GM19468 (cell line): ENCODE measurements at regions not wholly inside any gene's neighbourhood (a gene's known extent, or its start where the extent isn't known, plus 50 kb on each side); places are given as distances from the start of the nearest gene placed in this dataset.

Experiments used
- ATAC-seq: cut with Tn5 transposase; IDR thresholded peaks from one replicate; pipeline ENCODE4 v1.9.1; 2021; ENCODE audit warnings: mild to moderate bottlenecking, moderate library complexity, moderate number of reproducible peaks; ENCODE audit not compliant: unreplicated experiment; ENCODE audit errors: extremely low read depth

GRCh38 chr12:85504164-85504563 lies 224.1 kb downstream of the ALX1 start:
- ATAC-seq: no peak

- no peak for ATAC-seq
These were observed 224.6 kb downstream of the ALX1 start for GRCh38 chr12:85504624-85505023.

- no peak for ATAC-seq
These were observed 227.4 kb downstream of the ALX1 start for GRCh38 chr12:85507456-85507855.

GRCh38 chr12:85509081-85509856 lies 229.2 kb downstream of the ALX1 start:
- no peak for ATAC-seq

GRCh38 chr12:85509857-85510256 lies 229.8 kb downstream of the ALX1 start:
- peak; percentile 90 for ATAC-seq

GRCh38 chr12:85516039-85516438 lies 236.0 kb downstream of the ALX1 start:
- ATAC-seq: no peak

GRCh38 chr12:85516667-85517325 lies 236.8 kb downstream of the ALX1 start:
- no peak for ATAC-seq

GRCh38 chr12:85519163-85519562 lies 239.1 kb downstream of the ALX1 start:
- ATAC-seq: no peak

GRCh38 chr12:85523197-85523596 lies 243.2 kb downstream of the ALX1 start:
- ATAC-seq: no peak

GRCh38 chr12:85527192-85527591 lies 247.2 kb downstream of the ALX1 start:
- peak; percentile 53 for ATAC-seq

GRCh38 chr12:85529896-85530295 lies 249.9 kb downstream of the ALX1 start:
- ATAC-seq: no peak

- no peak for ATAC-seq
These were observed 250.4 kb downstream of the ALX1 start for GRCh38 chr12:85530456-85530855.

- peak; percentile 94 for ATAC-seq
These were observed 251.3 kb downstream of the ALX1 start for GRCh38 chr12:85531341-85531740.

GRCh38 chr12:85549640-85550039 lies 269.6 kb downstream of the ALX1 start:
- ATAC-seq: no peak

- ATAC-seq: no peak
These were observed 270.9 kb downstream of the ALX1 start for GRCh38 chr12:85550924-85551323.

GRCh38 chr12:85552461-85552860 lies 272.4 kb downstream of the ALX1 start:
- no peak for ATAC-seq

- no peak for ATAC-seq
These were observed 277.8 kb downstream of the ALX1 start for GRCh38 chr12:85557850-85558249.

- no peak for ATAC-seq
These were observed 277.5 kb downstream of the RASSF9 start for GRCh38 chr12:85558684-85559083.

GRCh38 chr12:85559127-85559526 lies 277.1 kb downstream of the RASSF9 start:
- no peak for ATAC-seq

- ATAC-seq: no peak
These were observed 276.7 kb downstream of the RASSF9 start for GRCh38 chr12:85559536-85559935.

- no peak for ATAC-seq
These were observed 273.4 kb downstream of the RASSF9 start for GRCh38 chr12:85562765-85563164.

- ATAC-seq: no peak
These were observed 271.4 kb downstream of the RASSF9 start for GRCh38 chr12:85564786-85565185.
